OCI-LY7 (cell line): ENCODE measurements at regions not wholly inside any gene's neighbourhood (a gene's known extent, or its start where the extent isn't known, plus 50 kb on each side); places are given as distances from the start of the nearest gene placed in this dataset.

Experiments used
- EZH2phosphoT487 ChIP-seq: fragments of 200-600 bp; sonication (generic); IDR thresholded peaks from 2 replicates; pipeline ENCODE4 v1.6.1; 2018; ENCODE audit warnings: low read depth, borderline replicate concordance, mild to moderate bottlenecking, mixed run types, antibody characterized with exemption, low read length, moderate library complexity, mixed read lengths
- TF ChIP-seq, protein P1 (sequence below): fragments of 200-600 bp; sonication (generic); conservative IDR thresholded peaks from 2 replicates; pipeline ENCODE4 v1.5.1; 2014; ENCODE audit warnings: mild to moderate bottlenecking, antibody characterized with exemption, low read length, moderate library complexity, mixed read lengths

DNA sequence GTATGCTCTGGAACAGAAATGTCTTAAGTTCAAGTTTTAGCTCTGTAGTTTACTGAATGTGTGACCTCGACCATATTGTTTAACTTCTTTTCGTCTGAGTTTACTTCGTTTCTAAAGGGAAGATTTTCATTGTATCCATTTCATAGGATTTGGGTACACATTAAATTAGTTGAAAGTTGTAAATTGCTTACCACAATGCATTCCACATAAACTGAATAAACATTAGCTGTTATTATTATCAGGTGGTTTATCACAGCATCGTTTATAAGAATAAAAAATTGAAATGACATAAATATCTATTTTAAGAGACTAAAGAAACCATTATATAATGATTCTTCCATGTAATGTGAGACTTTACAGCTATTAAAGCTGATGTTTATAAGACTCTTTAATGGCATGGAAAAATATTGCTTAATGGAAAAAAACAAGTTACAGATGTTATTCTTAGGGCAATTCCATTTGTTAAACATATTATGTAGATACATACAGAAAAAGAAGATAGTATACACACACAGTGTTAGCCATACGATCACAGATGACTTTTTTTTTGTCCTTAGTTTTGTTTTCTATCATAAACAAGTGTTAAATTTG is 342.3 kb upstream of the SGO1 start:
- TF ChIP-seq, protein P1, sequence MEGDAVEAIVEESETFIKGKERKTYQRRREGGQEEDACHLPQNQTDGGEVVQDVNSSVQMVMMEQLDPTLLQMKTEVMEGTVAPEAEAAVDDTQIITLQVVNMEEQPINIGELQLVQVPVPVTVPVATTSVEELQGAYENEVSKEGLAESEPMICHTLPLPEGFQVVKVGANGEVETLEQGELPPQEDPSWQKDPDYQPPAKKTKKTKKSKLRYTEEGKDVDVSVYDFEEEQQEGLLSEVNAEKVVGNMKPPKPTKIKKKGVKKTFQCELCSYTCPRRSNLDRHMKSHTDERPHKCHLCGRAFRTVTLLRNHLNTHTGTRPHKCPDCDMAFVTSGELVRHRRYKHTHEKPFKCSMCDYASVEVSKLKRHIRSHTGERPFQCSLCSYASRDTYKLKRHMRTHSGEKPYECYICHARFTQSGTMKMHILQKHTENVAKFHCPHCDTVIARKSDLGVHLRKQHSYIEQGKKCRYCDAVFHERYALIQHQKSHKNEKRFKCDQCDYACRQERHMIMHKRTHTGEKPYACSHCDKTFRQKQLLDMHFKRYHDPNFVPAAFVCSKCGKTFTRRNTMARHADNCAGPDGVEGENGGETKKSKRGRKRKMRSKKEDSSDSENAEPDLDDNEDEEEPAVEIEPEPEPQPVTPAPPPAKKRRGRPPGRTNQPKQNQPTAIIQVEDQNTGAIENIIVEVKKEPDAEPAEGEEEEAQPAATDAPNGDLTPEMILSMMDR = no peak
- TF ChIP-seq EZH2phosphoT487 = no peak
